SK-N-SH (cell line): ENCODE measurements at regions not wholly inside any gene's neighbourhood (a gene's known extent, or its start where the extent isn't known, plus 50 kb on each side); places are given as distances from the start of the nearest gene placed in this dataset.

ENCODE experiments used
- CTCF ChIA-PET: fragments of 300-600, 350-600 bp; formaldehyde crosslinking; extraction: SDS; loops from one replicate; lab custom pipeline; 2021; lab: Yijun Ruan, JAX
- POLR2A ChIA-PET: fragments of 350-600 bp; sonication (Branson Sonifier 250); formaldehyde crosslinking; extraction: SDS; loops from one replicate; lab custom pipeline; 2020; ENCODE audit warnings: antibody characterized with exemption, inconsistent platforms; lab: Yijun Ruan, JAX
- DNase-seq: peaks from one replicate; pipeline ENCODE4 v3.0.0; 2012
- H2AFZ ChIP-seq: fragments of 200-600 bp; sonication (generic); 2 replicates; pipeline ENCODE4 v1.8.1; 2016; ENCODE audit warnings: antibody characterized with exemption, mild to moderate bottlenecking, low read depth
- H3F3A ChIP-seq: fragments of 200-600 bp; sonication (generic); replicated peaks from 2 replicates; pipeline ENCODE3; 2016; ENCODE audit warnings: antibody characterized with exemption, mild to moderate bottlenecking; ENCODE audit not compliant: insufficient read depth
- H3K27ac ChIP-seq, 2 experiments: fragments of 200-500 bp in 1 of 2; fragments of 200-600 bp in 1 of 2; sonication (Bioruptor generic) in 1 of 2; sonication (generic), shearing (Covaris generic) in 1 of 2; 2 replicates each; pipeline versions ENCODE4 v1.5.1 to v1.6.1; 2014 to 2016; ENCODE audit warnings: low read depth in 2 of 2, inconsistent platforms in 1 of 2, low read length in 1 of 2, mild to moderate bottlenecking in 1 of 2, mixed read lengths in 1 of 2
- H3K27me3 ChIP-seq: fragments of 200-600 bp; sonication (generic), shearing (Covaris generic); 2 replicates; pipeline ENCODE4 v1.6.1; 2016; ENCODE audit warnings: mixed run types; ENCODE audit not compliant: insufficient read depth
- H3K36me3 ChIP-seq, 2 experiments: fragments of 200-500 bp in 1 of 2; fragments of 200-600 bp in 1 of 2; sonication (Bioruptor generic) in 1 of 2; sonication (generic) in 1 of 2; replicated peaks in 1 of 2; 2 replicates each; pipeline versions ENCODE3 to v1.5.1; 2014 to 2016; ENCODE audit warnings: low read length in 1 of 2, mild to moderate bottlenecking in 1 of 2; ENCODE audit not compliant: insufficient read depth in 2 of 2, control insufficient read depth in 1 of 2
- H3K4me1 ChIP-seq, 2 experiments: fragments of 200-500 bp in 1 of 2; fragments of 200-600 bp in 1 of 2; sonication (Bioruptor generic) in 1 of 2; sonication (generic), shearing (Covaris generic) in 1 of 2; 2 replicates each; pipeline versions ENCODE4 v1.5.1 to v1.6.1; 2014 to 2016; ENCODE audit warnings: low read depth in 1 of 2, low read length in 1 of 2, mixed run types in 1 of 2; ENCODE audit not compliant: insufficient read depth in 2 of 2, control insufficient read depth in 1 of 2
- H3K4me2 ChIP-seq: fragments of 200-600 bp; sonication (generic), shearing (Covaris generic); 2 replicates; pipeline ENCODE4 v1.6.1; 2017; ENCODE audit warnings: mixed run types
- H3K4me3 ChIP-seq, 2 experiments: fragments of 200-500 bp in 1 of 2; fragments of 200-600 bp in 1 of 2; sonication (Bioruptor generic) in 1 of 2; sonication (generic), shearing (Covaris generic) in 1 of 2; 2 replicates each; pipeline versions ENCODE4 v1.5.1 to v1.8.1; 2014 to 2016; ENCODE audit warnings: low read depth in 2 of 2, inconsistent platforms in 1 of 2, low read length in 1 of 2, mild to moderate bottlenecking in 1 of 2, mixed read lengths in 1 of 2, moderate library complexity in 1 of 2
- H3K79me2 ChIP-seq: fragments of 200-600 bp; sonication (generic); 2 replicates; pipeline ENCODE4 v1.8.1; 2017; ENCODE audit warnings: mild to moderate bottlenecking; ENCODE audit not compliant: insufficient read depth
- H3K9ac ChIP-seq: fragments of 200-600 bp; sonication (generic); 2 replicates; pipeline ENCODE4 v1.6.1; 2017; ENCODE audit warnings: mixed run types
- H3K9me2 ChIP-seq: fragments of 200-600 bp; sonication (generic); 2 replicates; pipeline ENCODE4 v1.6.1; 2017; ENCODE audit warnings: mixed run types
- H3K9me3 ChIP-seq: fragments of 200-600 bp; sonication (generic); 2 replicates; pipeline ENCODE4 v1.6.1; 2017; ENCODE audit warnings: mixed run types, mild to moderate bottlenecking, moderate library complexity
- H4K20me1 ChIP-seq: fragments of 200-600 bp; sonication (generic); 2 replicates; pipeline ENCODE4 v1.6.1; 2017; ENCODE audit warnings: mild to moderate bottlenecking, mixed run types; ENCODE audit not compliant: insufficient read depth
- GABPA ChIP-seq: IDR thresholded peaks from 2 replicates; pipeline ENCODE4 v1.4.0; 2012; ENCODE audit warnings: low read depth, mild to moderate bottlenecking
- GATA2 ChIP-seq: sonication (generic); formaldehyde crosslinking; IDR thresholded peaks from 2 replicates; pipeline ENCODE4 v1.5.0; 2020; ENCODE audit warnings: mild to moderate bottlenecking, missing genetic modification reagents
- POLR2AphosphoS5 ChIP-seq: IDR thresholded peaks from 2 replicates; pipeline ENCODE4 v1.6.1; 2012; ENCODE audit warnings: low read depth, low read length
- WGBS: methylation state at CpG from one replicate; pipeline ENCODE4 v1.1.6; 2017; ENCODE audit warnings: low lambda C conversion rate; 5-methylcytosine and 5-hydroxymethylcytosine counted together
- small RNA-seq, 7 experiments: library from RNA; depleted of rRNA; stranded (forward); fragments of <200 nt; gene quantifications; one replicate each; pipeline ENCODE3, GENCODE V24; 2012
- TF ChIP-seq, protein P1 (sequence below): IDR thresholded peaks from 2 replicates; pipeline ENCODE4 v1.4.0; 2012; ENCODE audit warnings: low read depth, borderline replicate concordance

DNA sequence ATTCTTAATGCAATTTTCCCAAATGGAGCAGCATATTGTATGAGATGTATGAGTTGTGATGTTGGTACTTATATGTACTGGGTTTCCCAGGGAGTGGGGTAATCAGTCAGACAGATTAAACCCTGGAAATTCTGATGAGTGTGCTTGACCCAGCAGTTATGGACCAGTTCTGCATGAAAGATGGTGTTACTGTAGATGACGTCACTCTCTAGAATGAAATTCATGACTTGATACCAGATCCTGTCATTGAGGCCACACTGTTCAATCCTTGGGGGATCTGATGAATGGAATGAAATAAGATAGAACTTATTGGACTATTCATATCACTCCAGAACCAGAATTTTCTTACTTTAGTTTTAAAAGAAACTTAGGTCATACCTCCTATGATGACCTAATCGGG is 534.3 kb downstream of the PLXDC2 start (continued):
- no peak for TF ChIP-seq GABPA
- TF ChIP-seq, protein P1, sequence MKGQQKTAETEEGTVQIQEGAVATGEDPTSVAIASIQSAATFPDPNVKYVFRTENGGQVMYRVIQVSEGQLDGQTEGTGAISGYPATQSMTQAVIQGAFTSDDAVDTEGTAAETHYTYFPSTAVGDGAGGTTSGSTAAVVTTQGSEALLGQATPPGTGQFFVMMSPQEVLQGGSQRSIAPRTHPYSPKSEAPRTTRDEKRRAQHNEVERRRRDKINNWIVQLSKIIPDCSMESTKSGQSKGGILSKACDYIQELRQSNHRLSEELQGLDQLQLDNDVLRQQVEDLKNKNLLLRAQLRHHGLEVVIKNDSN = no peak
- no peak for TF ChIP-seq POLR2AphosphoS5

DNA sequence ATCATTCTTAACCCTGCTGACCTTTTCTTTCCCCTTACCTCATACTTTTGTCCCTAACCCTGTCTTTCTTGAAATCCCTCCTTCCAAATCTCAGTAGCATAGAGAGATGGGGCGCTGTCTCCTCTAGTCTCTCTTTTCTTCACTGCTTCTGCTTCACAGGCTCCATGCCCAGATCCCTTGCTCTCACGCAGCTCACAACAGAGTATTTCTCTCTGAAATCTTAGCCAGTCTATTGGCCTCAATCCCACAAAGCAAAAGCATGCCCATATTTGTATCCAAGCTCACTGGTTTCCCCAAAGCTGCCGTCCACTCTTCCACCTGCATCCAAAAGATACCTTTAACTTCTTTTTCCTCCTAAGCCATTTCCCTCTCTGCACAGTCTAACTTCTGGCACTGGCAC is 526.8 kb downstream of the PLXDC2 start:
- 47% methylated on average over 3 of the region's 3 CpGs for WGBS
- no peak for DNase-seq

More for the DNA sequence above, 526.8 kb downstream of the PLXDC2 start:
- Histone ChIP-seq H3K27ac (no peak overlapping the region), H2AFZ (no peak overlapping the region), H3K9ac (no peak overlapping the region), H3K9me3 (no peaks in the 10 kb centered on the region), H3K4me2 (no peak overlapping the region), H3K36me3 (no peaks in the 10 kb centered on the region), H3K9me2 (no peaks in the 10 kb centered on the region), H3F3A (no peaks in the 10 kb centered on the region), H4K20me1 (no peaks in the 10 kb centered on the region), H3K4me1 (no peaks in the 10 kb centered on the region), H3K79me2 (no peaks in the 10 kb centered on the region), H3K27me3 (no peaks in the 10 kb centered on the region), H3K4me3 (no peak overlapping the region)
- ChIA-PET CTCF (no interaction called here), POLR2A (no interaction called here)
- TF ChIP-seq, protein P1 = no peak
- TF ChIP-seq GATA2 (CRISPR knock-in tag) = no peak

Small RNAs in the stretch of these regions (small RNA-seq; reads per million reads assigned to genes)
- gene AL590032.1 (0 to 0.10 (median 0) reads per million in 7 experiments), gene MIR4675 (0 reads per million in 7 experiments)
